ENCODE measurements at regions not wholly inside any gene's neighbourhood (a gene's known extent, or its start where the extent isn't known, plus 50 kb on each side); places are given as distances from the start of the nearest gene placed in this dataset.
"Not testable (repeated sequence)": the region's sequence is repeated elsewhere in the genome, so short reads cannot be mapped to it uniquely, and the experiment has no call there.

- Mint-ChIP-seq H3K9me3 (no peaks in the 10 kb centered on the region), H3K27ac (no peak overlapping the region), H3K36me3 (no peaks in the 10 kb centered on the region), H3K4me3 (no peak overlapping the region), H3K4me1 (peaks cover 6% of the 10 kb centered on the region)
- ATAC-seq (no peak), DNase-seq (ENCODE audit: low spot score in 2 of 2) (no peak)
These were observed 458.7 kb downstream of the PTPRU start for GRCh38 chr1:29695036-29695435.

GRCh38 chr1:29691499-29691898, 455.2 kb downstream of the PTPRU start:
- H3K4me3 Mint-ChIP-seq = no peak overlapping the region
- no peaks in the 10 kb centered on the region for H3K9me3 Mint-ChIP-seq
- H3K36me3 Mint-ChIP-seq = no peaks in the 10 kb centered on the region
- DNase-seq (ENCODE audit: low spot score in 2 of 2) (no peak), ATAC-seq (no peak)
- no peak overlapping the region for H3K27ac Mint-ChIP-seq
- H3K4me1 Mint-ChIP-seq = peaks cover 20% of the 10 kb centered on the region

GRCh38 chr1:29690156-29690555, 453.8 kb downstream of the PTPRU start:
- DNase-seq (ENCODE audit: low spot score in 2 of 2) (no peak), ATAC-seq (no peak)
- Mint-ChIP-seq H3K36me3 (no peaks in the 10 kb centered on the region), H3K4me3 (no peak overlapping the region), H3K9me3 (no peaks in the 10 kb centered on the region), H3K4me1 (peaks cover 20% of the 10 kb centered on the region), H3K27ac (no peak overlapping the region)

GRCh38 chr1:29689372-29690030, 453.2 kb downstream of the PTPRU start:
- H3K27ac Mint-ChIP-seq = no peak overlapping the region
- ATAC-seq (no peak), DNase-seq (ENCODE audit: low spot score in 2 of 2) (no peak)
- H3K9me3 Mint-ChIP-seq = no peaks in the 10 kb centered on the region
- no peaks in the 10 kb centered on the region for H3K36me3 Mint-ChIP-seq
- peaks cover 20% of the 10 kb centered on the region for H3K4me1 Mint-ChIP-seq
- no peak overlapping the region for H3K4me3 Mint-ChIP-seq

- Mint-ChIP-seq H3K4me1 (peaks cover 20% of the 10 kb centered on the region), H3K9me3 (no peaks in the 10 kb centered on the region), H3K27ac (no peak overlapping the region), H3K36me3 (no peaks in the 10 kb centered on the region), H3K4me3 (peak overlapping the region; percentile 23)
- DNase-seq (ENCODE audit: low spot score in 2 of 2) = peak in 1 of 2 donors; percentile 56
- ATAC-seq = peak; percentile 89
These were observed 452.4 kb downstream of the PTPRU start for GRCh38 chr1:29688471-29689365.

- ATAC-seq (no peak), DNase-seq (ENCODE audit: low spot score in 2 of 2) (no peak)
- H3K9me3 Mint-ChIP-seq = no peaks in the 10 kb centered on the region
- peaks cover 20% of the 10 kb centered on the region for H3K4me1 Mint-ChIP-seq
- H3K27ac Mint-ChIP-seq = no peak overlapping the region
- no peaks in the 10 kb centered on the region for H3K36me3 Mint-ChIP-seq
- H3K4me3 Mint-ChIP-seq = no peak overlapping the region
These were observed 451.4 kb downstream of the PTPRU start for GRCh38 chr1:29687601-29688244.

GRCh38 chr1:29687166-29687565, 450.8 kb downstream of the PTPRU start:
- no peak overlapping the region for H3K27ac Mint-ChIP-seq
- DNase-seq (ENCODE audit: low spot score in 2 of 2) (no peak), ATAC-seq (no peak)
- no peak overlapping the region for H3K4me3 Mint-ChIP-seq
- H3K4me1 Mint-ChIP-seq = peaks cover 20% of the 10 kb centered on the region
- no peaks in the 10 kb centered on the region for H3K9me3 Mint-ChIP-seq
- no peaks in the 10 kb centered on the region for H3K36me3 Mint-ChIP-seq

- H3K4me1 Mint-ChIP-seq = peaks cover 20% of the 10 kb centered on the region
- H3K27ac Mint-ChIP-seq = no peak overlapping the region
- no peak overlapping the region for H3K4me3 Mint-ChIP-seq
- ATAC-seq (no peak), DNase-seq (ENCODE audit: low spot score in 2 of 2) (no peak)
- no peaks in the 10 kb centered on the region for H3K36me3 Mint-ChIP-seq
- H3K9me3 Mint-ChIP-seq = no peaks in the 10 kb centered on the region
These were observed 449.9 kb downstream of the PTPRU start for GRCh38 chr1:29686012-29686930.

- H3K4me1 Mint-ChIP-seq = peaks cover 20% of the 10 kb centered on the region
- ATAC-seq = no peak
- H3K36me3 Mint-ChIP-seq = no peaks in the 10 kb centered on the region
These were observed 449.1 kb downstream of the PTPRU start for GRCh38 chr1:29685387-29685786.

GRCh38 chr1:29684141-29684540, 447.8 kb downstream of the PTPRU start:
- no peaks in the 10 kb centered on the region for H3K9me3 Mint-ChIP-seq
- peak in 1 of 2 donors; percentile 17 for DNase-seq (ENCODE audit: low spot score in 2 of 2)
- no peak for ATAC-seq
- no peak overlapping the region for H3K27ac Mint-ChIP-seq
- peaks cover 20% of the 10 kb centered on the region for H3K4me1 Mint-ChIP-seq
- H3K4me3 Mint-ChIP-seq = no peak overlapping the region
- H3K36me3 Mint-ChIP-seq = no peaks in the 10 kb centered on the region

More at GRCh38 chr1:29685387-29685786, 449.1 kb downstream of the PTPRU start:
- no peak for DNase-seq (ENCODE audit: low spot score in 2 of 2)
- Mint-ChIP-seq H3K4me3 (no peak overlapping the region), H3K9me3 (no peaks in the 10 kb centered on the region), H3K27ac (no peak overlapping the region)

- no peaks in the 10 kb centered on the region for H3K36me3 Mint-ChIP-seq
- peak in 1 of 2 donors; percentile 30 for DNase-seq (ENCODE audit: low spot score in 2 of 2)
- H3K9me3 Mint-ChIP-seq = no peaks in the 10 kb centered on the region
- H3K27ac Mint-ChIP-seq = no peak overlapping the region
- ATAC-seq = no peak
- H3K4me1 Mint-ChIP-seq = peaks cover 14% of the 10 kb centered on the region
- H3K4me3 Mint-ChIP-seq = no peak overlapping the region
These were observed 447.1 kb downstream of the PTPRU start for GRCh38 chr1:29683472-29683871.

- ATAC-seq = no peak
- DNase-seq (ENCODE audit: low spot score in 2 of 2) = peak in 1 of 2 donors; percentile 8
These were observed 446.6 kb downstream of the PTPRU start for GRCh38 chr1:29682919-29683295.

GRCh38 chr1:29682171-29682918, 446.0 kb downstream of the PTPRU start:
- ATAC-seq (no peak), DNase-seq (ENCODE audit: low spot score in 2 of 2) (peak in 1 of 2 donors; percentile 18)
- Mint-ChIP-seq H3K4me1 (peaks cover 5% of the 10 kb centered on the region), H3K36me3 (no peaks in the 10 kb centered on the region), H3K9me3 (no peaks in the 10 kb centered on the region), H3K27ac (no peak overlapping the region), H3K4me3 (no peak overlapping the region)

More at GRCh38 chr1:29682919-29683295, 446.6 kb downstream of the PTPRU start:
- Mint-ChIP-seq H3K4me1 (peaks cover 8% of the 10 kb centered on the region), H3K4me3 (no peak overlapping the region), H3K27ac (no peak overlapping the region), H3K36me3 (no peaks in the 10 kb centered on the region), H3K9me3 (no peaks in the 10 kb centered on the region)

GRCh38 chr1:29681416-29681815, 445.1 kb downstream of the PTPRU start:
- peak in 1 of 2 donors; percentile 8 for DNase-seq (ENCODE audit: low spot score in 2 of 2)
- not testable (repeated sequence) for H3K36me3 Mint-ChIP-seq, H3K4me1 Mint-ChIP-seq, ATAC-seq, H3K27ac Mint-ChIP-seq, H3K9me3 Mint-ChIP-seq, H3K4me3 Mint-ChIP-seq
